ENCODE measurements at regions not wholly inside any gene's neighbourhood (a gene's known extent, or its start where the extent isn't known, plus 50 kb on each side); places are given as distances from the start of the nearest gene placed in this dataset.
"Not testable (repeated sequence)": the region's sequence is repeated elsewhere in the genome, so short reads cannot be mapped to it uniquely, and the experiment has no call there.

DNA sequence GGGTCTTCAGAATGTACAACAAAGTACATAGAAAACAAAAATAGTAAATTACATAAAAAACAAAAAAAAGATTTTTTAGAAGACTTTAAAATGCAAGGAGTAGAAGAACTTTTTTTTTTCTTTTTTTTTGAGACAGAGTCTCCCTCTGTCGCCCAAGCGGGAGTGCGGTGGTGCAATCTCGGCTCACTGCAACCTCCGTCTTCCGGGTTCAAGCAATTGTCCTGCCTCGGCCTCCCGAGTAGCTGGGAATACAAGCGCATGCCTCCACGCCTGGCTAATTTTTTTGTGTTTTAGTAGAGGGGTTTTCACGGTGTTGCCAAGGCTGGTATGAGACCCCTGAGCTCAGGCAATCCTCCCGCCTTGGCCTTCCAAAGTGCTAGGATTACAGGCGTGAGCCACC, 104.5 kb upstream of the ZC3H15 start:
- DNase-seq (ENCODE audit: low spot score), result no peak

DNA sequence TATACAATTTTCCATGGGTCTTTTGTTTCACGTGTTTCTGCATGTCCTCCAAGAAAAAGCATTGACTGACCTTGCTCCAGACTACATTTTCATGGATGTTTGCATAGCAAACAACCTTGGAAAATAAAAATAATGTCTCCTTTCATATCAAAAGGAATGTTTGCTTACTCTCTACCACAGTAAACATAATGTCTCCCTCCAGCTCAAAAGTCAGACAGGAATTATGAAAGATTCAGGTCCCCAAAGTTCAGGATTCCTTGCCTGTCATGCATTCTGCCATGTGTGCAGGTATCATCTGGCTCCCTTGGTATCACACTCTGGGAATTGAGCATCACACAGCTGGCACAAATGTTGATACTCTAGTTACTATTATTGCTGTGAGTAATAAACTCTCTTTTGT, 103.1 kb upstream of the ZC3H15 start:
- no peak for DNase-seq (ENCODE audit: low spot score)

DNA sequence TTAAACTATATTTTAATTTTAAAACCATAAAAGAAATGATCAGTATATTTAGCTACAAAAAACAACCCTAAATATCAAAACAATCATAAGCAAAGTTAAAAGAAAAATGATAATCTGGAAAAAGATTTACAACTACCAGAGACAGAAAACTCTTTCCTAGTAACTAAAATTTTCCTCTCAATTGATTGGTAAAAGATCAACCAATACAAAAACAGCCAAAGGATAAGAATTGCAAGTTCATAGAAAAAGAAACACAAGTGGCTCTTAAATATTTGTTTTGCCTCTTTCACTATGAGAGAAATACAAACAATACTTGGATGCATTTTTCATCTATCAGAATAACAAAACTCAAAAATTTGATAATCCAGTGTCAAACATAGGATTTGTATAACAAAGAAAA, 101.8 kb upstream of the ZC3H15 start:
- no peak for DNase-seq (ENCODE audit: low spot score)

- not testable (repeated sequence) for DNase-seq (ENCODE audit: low spot score)
Observed at GRCh38 chr2:186385638-186386201, 100.3 kb upstream of the ZC3H15 start.

DNA sequence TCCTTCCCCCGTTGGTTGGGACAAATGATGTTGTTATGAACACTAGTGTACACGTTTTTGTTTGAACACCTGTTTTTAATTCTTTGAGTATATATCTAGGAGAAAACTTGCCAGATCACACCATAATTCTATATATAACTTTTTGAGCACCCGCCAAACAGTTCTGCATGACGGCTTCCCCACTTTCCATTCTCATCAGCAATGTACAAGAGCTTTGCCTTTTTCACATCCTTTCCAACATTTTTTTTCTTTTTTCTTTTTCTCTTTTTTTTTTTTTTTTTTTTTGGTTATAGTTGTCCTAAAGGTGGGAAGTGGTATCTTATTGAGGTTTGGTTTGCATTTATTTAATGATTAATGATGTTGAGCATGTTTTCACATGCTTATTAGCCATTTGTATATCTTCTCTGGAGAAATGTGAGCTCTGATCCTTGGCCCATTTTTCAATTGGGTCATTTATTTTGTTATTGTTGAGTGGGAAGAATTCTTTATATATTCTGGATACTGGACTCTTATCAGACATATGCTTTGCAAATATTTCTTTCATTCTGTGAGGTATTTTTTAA, 86.9 kb upstream of the ZC3H15 start:
- DNase-seq (ENCODE audit: low spot score), result no peak

- DNase-seq (ENCODE audit: low spot score), result no peak
Observed at GRCh38 chr2:186405842-186406241, 80.2 kb upstream of the ZC3H15 start.

DNA sequence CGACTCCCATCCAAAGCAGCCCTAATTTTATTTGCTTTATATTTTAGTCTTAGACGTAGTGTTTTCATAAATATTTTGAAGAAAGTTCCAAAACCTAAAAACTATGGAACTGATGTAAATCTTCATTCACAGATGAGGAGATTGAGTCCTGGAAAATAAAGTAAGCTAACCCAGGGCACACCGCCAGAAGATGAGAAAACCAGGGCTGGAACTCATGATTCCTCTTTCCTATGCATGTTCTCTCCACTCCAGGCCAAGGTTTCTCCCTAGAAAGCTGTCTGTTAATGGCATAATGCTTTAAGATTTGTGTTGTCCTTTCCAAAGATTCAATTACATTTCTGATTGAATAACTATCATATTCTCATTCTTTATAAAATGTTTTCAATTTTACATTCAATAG, 78.4 kb upstream of the ZC3H15 start:
- no peak for DNase-seq (ENCODE audit: low spot score)

GRCh38 chr2:186410802-186411201, 75.3 kb upstream of the ZC3H15 start:
- no peak for DNase-seq (ENCODE audit: low spot score)

GRCh38 chr2:186422226-186422625, 63.8 kb upstream of the ZC3H15 start:
- DNase-seq (ENCODE audit: low spot score), result peak; percentile 23

DNA sequence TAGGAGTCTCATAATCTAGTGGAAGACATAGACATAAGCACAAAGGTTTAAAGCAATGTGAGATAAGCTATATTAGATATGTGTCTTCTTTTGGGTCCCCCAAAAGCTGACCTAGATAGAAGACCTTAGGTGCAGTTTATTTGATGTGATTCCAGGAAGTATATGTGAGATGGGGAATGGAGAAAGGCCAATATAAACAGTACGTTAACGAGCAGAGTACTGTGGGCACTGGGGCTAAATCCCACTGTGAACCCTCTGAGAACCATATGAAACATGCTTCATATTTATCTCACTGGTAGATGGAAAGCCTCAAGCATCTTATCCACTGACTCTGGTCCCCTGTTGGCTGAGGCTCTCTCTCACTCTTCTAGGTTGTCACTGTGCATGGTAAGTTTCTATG, 62.6 kb upstream of the ZC3H15 start:
- no peak for DNase-seq (ENCODE audit: low spot score)

DNA sequence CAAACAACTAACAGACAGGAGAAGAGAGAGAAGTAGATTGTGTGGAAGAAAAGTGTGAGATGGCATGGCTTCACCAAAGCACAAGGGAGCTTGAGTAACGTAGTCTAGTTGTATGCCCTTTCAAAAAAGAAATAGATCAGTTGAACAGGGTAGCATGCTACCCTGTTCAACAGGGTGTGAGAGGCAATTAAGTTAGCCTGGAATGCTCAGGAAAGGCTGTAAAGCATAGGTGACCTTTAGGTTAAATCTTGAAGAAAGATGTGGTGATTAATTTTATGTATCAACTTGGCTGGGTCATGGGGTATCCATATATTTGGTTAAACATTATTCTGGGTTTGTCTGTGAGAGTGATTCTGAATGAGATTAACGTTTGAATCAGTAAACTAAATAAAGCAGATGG, 61.8 kb upstream of the ZC3H15 start:
- DNase-seq (ENCODE audit: low spot score), result no peak

DNA sequence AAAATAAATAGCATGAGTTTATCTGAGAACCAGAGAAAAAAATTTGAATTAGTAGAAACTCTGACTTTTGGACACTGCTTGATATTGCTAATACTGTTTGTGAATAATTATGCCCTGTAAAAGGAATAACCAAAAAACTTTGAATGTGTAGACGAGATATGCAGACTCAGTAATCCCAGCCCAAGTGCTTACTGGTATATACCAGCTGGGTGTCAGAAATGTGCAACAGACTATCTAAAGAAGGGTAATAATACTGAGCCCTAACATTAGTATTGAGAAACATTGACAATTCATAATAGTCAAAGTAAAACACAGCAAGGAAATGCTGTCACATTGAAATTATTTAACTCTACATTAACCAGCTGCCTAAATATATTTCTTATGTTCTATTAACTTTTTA, 60.5 kb upstream of the ZC3H15 start:
- DNase-seq (ENCODE audit: low spot score), result no peak

GRCh38 chr2:186426153-186427016, 59.7 kb upstream of the ZC3H15 start:
- no peak for DNase-seq (ENCODE audit: low spot score)

DNA sequence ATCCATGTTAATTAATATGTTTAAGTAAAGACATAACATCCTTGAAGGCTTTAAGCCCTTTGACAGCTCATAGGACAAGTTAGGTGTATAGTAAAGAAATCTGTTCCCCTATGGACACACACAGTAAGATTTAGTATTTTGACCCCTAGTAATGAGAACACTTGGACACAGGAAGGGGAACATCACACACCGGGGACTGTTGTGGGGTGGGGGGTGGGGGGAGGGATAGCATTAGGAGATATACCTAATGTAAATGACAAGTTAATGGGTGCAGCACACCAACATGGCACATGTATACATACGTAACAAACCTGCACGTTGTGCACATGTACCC, 59.1 kb upstream of the ZC3H15 start:
- not testable (repeated sequence) for DNase-seq (ENCODE audit: low spot score)

- no peak for DNase-seq (ENCODE audit: low spot score)
Observed at GRCh38 chr2:186427970-186428369, 58.1 kb upstream of the ZC3H15 start.

- DNase-seq (ENCODE audit: low spot score), result no peak
Observed at GRCh38 chr2:186429104-186429503, 57.0 kb upstream of the ZC3H15 start.

GRCh38 chr2:186431306-186431705, 54.8 kb upstream of the ZC3H15 start:
- no peak for DNase-seq (ENCODE audit: low spot score)

DNA sequence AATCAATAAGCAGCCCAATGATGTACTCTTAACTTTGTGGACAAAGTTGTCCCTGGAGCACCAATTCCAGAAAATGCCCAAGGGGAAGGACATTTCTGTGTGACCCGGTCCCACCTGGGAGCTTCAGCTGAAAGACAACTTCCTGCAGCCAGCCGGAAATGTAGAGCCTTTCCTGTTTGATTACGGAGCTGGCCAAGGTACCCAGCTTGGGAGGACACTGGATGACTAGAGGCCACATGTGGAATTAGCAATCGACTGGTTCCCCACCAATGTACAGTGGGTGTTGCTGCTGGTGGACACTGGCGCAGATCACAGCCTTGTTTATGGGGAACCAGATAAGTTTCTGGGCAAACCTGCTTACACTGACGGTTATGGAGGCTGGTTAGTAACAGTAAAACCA, 53.0 kb upstream of the ZC3H15 start:
- DNase-seq (ENCODE audit: low spot score), result no peak

GRCh38 chr2:186433777-186434432, 52.2 kb upstream of the ZC3H15 start:
- no peak for DNase-seq (ENCODE audit: low spot score)
